ENCODE measurements at regions not wholly inside any gene's neighbourhood (a gene's known extent, or its start where the extent isn't known, plus 50 kb on each side); places are given as distances from the start of the nearest gene placed in this dataset.

DNA sequence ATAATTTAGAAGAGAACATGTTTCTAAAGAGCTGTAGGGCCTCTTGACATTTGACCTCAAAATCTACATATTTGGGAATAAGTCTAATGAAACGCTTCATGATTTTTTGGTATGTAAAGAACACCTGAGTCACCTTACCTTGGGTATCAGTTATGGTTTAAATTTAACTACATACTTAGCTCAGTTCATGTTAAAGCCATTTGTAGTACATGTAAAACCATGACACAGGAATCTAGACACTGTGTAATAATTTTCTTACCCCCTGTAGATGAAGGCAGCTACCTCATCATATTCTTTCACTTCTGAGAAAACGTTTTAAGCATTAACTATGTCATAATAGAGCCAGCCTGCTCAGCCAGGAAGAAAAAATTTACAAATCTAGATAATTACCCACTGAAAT lies 105.8 kb upstream of the CPNE8 start:
- 41 to 45% methylated on average over 2 of the region's 2 CpGs for WGBS, 2 donors
- DNase-seq, result no peak
- H3K27ac ChIP-seq, result no peak overlapping the region
- no peak for ATAC-seq (ENCODE audit: low FRiP score in 2 of 2)
- H3K36me3 ChIP-seq, result no peaks in the 10 kb centered on the region
- H3K4me3 ChIP-seq, result no peak overlapping the region
- no peaks in the 10 kb centered on the region for H3K27me3 ChIP-seq
- no peaks in the 10 kb centered on the region for H3K4me1 ChIP-seq
- H3K9me3 ChIP-seq, result no peaks in the 10 kb centered on the region
- TF ChIP-seq, protein P1, sequence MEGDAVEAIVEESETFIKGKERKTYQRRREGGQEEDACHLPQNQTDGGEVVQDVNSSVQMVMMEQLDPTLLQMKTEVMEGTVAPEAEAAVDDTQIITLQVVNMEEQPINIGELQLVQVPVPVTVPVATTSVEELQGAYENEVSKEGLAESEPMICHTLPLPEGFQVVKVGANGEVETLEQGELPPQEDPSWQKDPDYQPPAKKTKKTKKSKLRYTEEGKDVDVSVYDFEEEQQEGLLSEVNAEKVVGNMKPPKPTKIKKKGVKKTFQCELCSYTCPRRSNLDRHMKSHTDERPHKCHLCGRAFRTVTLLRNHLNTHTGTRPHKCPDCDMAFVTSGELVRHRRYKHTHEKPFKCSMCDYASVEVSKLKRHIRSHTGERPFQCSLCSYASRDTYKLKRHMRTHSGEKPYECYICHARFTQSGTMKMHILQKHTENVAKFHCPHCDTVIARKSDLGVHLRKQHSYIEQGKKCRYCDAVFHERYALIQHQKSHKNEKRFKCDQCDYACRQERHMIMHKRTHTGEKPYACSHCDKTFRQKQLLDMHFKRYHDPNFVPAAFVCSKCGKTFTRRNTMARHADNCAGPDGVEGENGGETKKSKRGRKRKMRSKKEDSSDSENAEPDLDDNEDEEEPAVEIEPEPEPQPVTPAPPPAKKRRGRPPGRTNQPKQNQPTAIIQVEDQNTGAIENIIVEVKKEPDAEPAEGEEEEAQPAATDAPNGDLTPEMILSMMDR (IDR thresholded peaks at IDR 0.05), result no peak
- TF ChIP-seq POLR2A (IDR thresholded peaks at IDR 0.05) (no peak), POLR2AphosphoS5 (IDR thresholded peaks at IDR 0.05) (no peak), EP300 (IDR thresholded peaks at IDR 0.05) (no peak)

DNA sequence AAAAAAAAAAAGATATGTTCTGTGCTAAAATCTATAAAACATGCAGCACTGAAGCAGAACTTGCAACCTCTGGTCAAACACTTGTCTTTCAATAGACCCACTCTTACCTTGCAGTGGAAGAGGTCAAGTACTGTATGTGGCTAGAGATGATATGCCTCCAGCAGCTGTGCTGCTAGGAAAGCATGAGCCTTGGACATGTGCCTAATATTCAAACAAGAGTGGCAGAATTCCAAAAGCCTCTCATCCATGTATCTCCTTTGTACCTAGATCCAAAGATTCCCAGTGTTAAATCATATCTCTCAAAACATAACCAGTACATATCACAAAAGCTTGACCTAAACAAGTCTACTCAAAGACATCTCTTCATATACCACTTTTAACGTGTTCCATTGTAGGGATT lies 105.0 kb upstream of the CPNE8 start:
- Histone ChIP-seq H3K27ac (no peak overlapping the region), H3K4me1 (no peaks in the 10 kb centered on the region), H3K36me3 (no peaks in the 10 kb centered on the region), H3K27me3 (no peaks in the 10 kb centered on the region), H3K4me3 (no peak overlapping the region), H3K9me3 (no peaks in the 10 kb centered on the region)
- ATAC-seq (ENCODE audit: low FRiP score in 2 of 2) (no peak), DNase-seq (no peak)
- 52 to 65% methylated on average over 1 of the region's 1 CpG for WGBS, 2 donors
- TF ChIP-seq EP300 (IDR thresholded peaks at IDR 0.05) (no peak), POLR2AphosphoS5 (IDR thresholded peaks at IDR 0.05) (no peak), POLR2A (IDR thresholded peaks at IDR 0.05) (no peak)
- TF ChIP-seq, protein P1 (IDR thresholded peaks at IDR 0.05), result no peak

DNA sequence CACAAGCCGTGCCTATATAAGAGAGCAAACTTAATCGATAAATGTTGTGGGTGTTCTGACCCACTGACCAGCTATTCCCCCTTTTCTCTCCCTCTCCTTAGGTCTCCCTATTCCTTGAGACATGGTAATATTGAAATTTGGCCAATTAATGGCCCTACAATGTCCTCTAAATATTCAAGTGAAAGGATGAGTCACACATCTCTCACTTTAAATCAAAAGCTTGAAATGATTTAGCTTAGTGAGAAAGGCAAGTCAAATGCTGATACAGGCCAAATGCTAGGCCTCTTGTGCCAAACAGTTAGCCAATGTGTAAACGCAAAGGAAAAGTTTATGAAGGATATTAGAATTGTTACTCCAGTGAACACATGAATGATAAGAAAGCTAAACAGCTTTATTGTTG lies 102.2 kb upstream of the CPNE8 start:
- 88 to 93% methylated on average over 3 of the region's 3 CpGs for WGBS, 2 donors
- DNase-seq, result no peak
- H3K4me3 ChIP-seq, result no peak overlapping the region
- H3K27me3 ChIP-seq, result no peaks in the 10 kb centered on the region
- no peak for ATAC-seq (ENCODE audit: low FRiP score in 2 of 2)
- H3K36me3 ChIP-seq, result no peaks in the 10 kb centered on the region
- no peak overlapping the region for H3K27ac ChIP-seq
- TF ChIP-seq POLR2AphosphoS5 (IDR thresholded peaks at IDR 0.05) (no peak), EP300 (IDR thresholded peaks at IDR 0.05) (no peak), POLR2A (IDR thresholded peaks at IDR 0.05) (no peak)
- TF ChIP-seq, protein P1 (IDR thresholded peaks at IDR 0.05), result no peak
- H3K9me3 ChIP-seq, result no peaks in the 10 kb centered on the region
- H3K4me1 ChIP-seq, result no peaks in the 10 kb centered on the region

DNA sequence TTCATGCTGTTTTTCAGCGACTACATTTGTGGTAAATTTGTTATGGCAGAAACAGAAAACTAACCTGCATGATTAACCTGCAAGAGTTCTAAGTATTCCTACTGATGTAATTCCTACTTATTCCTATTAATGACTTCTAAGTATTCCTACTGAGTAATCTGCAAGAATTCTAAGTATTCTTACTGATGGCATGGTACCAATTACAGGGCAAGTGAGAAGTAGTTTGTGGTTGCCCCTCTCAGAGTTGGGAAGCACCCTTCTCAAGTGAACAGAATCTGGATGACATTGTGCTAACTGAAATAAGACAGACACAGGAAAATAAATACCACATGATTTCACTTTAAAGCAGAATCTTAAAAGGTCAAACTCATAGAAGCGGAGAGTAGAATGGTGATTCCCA lies 100.9 kb upstream of the CPNE8 start:
- Histone ChIP-seq H3K36me3 (no peaks in the 10 kb centered on the region), H3K9me3 (no peaks in the 10 kb centered on the region), H3K27me3 (no peaks in the 10 kb centered on the region), H3K4me1 (no peaks in the 10 kb centered on the region), H3K4me3 (no peak overlapping the region), H3K27ac (no peak overlapping the region)
- WGBS, 2 donors, result 77 to 93% methylated on average over 2 of the region's 2 CpGs
- TF ChIP-seq EP300 (IDR thresholded peaks at IDR 0.05) (no peak), POLR2A (IDR thresholded peaks at IDR 0.05) (no peak), POLR2AphosphoS5 (IDR thresholded peaks at IDR 0.05) (no peak)
- TF ChIP-seq, protein P1 (IDR thresholded peaks at IDR 0.05), result no peak
- ATAC-seq (ENCODE audit: low FRiP score in 2 of 2) (no peak), DNase-seq (no peak)

DNA sequence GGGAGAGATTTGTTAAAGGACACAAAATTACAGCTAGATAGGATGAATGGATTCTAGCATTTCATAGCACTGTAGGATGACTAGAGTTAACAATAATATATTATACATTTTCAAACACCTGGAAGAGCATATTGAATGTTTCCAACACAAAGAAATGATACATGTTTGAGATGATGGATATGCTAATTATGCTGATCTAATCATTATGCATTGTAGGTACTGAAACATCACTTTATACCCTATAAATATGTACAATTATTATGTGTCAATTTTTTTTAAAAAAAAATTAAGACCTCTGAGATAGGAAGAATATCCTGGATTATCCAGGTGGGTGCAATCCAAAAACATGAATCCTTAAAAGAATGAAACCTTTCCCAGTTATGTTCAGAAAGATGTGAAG lies 100.3 kb upstream of the CPNE8 start:
- H3K36me3 ChIP-seq, result no peaks in the 10 kb centered on the region
- ATAC-seq (ENCODE audit: low FRiP score in 2 of 2) (no peak), DNase-seq (no peak)
- no peak overlapping the region for H3K27ac ChIP-seq
- no peaks in the 10 kb centered on the region for H3K9me3 ChIP-seq
- TF ChIP-seq POLR2A (IDR thresholded peaks at IDR 0.05), result no peak
- no peak for TF ChIP-seq POLR2AphosphoS5 (IDR thresholded peaks at IDR 0.05)
- TF ChIP-seq, protein P1 (IDR thresholded peaks at IDR 0.05), result no peak
- TF ChIP-seq EP300 (IDR thresholded peaks at IDR 0.05), result no peak
- no peaks in the 10 kb centered on the region for H3K4me1 ChIP-seq
- no peaks in the 10 kb centered on the region for H3K27me3 ChIP-seq
- no peak overlapping the region for H3K4me3 ChIP-seq
